GM23338 (cell line): ENCODE measurements at regions not wholly inside any gene's neighbourhood (a gene's known extent, or its start where the extent isn't known, plus 50 kb on each side); places are given as distances from the start of the nearest gene placed in this dataset.

Source experiments
- CREB1 ChIP-seq: fragments of 250-450 bp; sonication (Bioruptor Pico); IDR thresholded peaks from 2 replicates; pipeline ENCODE4 v1.5.0; 2020; ENCODE audit warnings: low read depth, mild to moderate bottlenecking, moderate library complexity
- EZH2 ChIP-seq: fragments of 200-600 bp; sonication (generic); IDR thresholded peaks from one replicate; pipeline ENCODE4 v1.8.0; 2017; ENCODE audit warnings: antibody characterized with exemption, mild to moderate bottlenecking, low read depth; ENCODE audit not compliant: unreplicated experiment
- EZH2phosphoT487 ChIP-seq: fragments of 200-600 bp; sonication (generic); IDR thresholded peaks from one replicate; pipeline ENCODE4 v1.8.1; 2018; ENCODE audit warnings: antibody characterized with exemption; ENCODE audit not compliant: unreplicated experiment
- JUNB ChIP-seq: IDR thresholded peaks from one replicate; pipeline ENCODE4 v1.6.1; 2016; ENCODE audit warnings: antibody characterized with exemption; ENCODE audit not compliant: unreplicated experiment
- NANOG ChIP-seq: IDR thresholded peaks from 2 replicates; pipeline ENCODE4 v1.6.1; 2016; ENCODE audit warnings: antibody characterized with exemption, borderline replicate concordance
- POLR2AphosphoS5 ChIP-seq: IDR thresholded peaks from 2 replicates; pipeline ENCODE4 v1.6.1; 2016; ENCODE audit warnings: antibody characterized with exemption, low read depth
- STAT1 ChIP-seq: IDR thresholded peaks from one replicate; pipeline ENCODE4 v1.6.1; 2016; ENCODE audit warnings: antibody characterized with exemption; ENCODE audit not compliant: unreplicated experiment
- ZNF114 ChIP-seq: fragments of 250-450 bp; sonication (Bioruptor Pico); IDR thresholded peaks from 2 replicates; pipeline ENCODE4 v1.5.0; 2020; ENCODE audit warnings: mild to moderate bottlenecking, moderate library complexity
- TF ChIP-seq, protein P1 (sequence below), 2 experiments: fragments of 200-600 bp in 1 of 2; sonication (generic) in 1 of 2; conservative IDR thresholded peaks; 2 replicates each; pipeline versions ENCODE4 v1.5.1 to v1.6.1; 2016 to 2017; ENCODE audit warnings: antibody characterized with exemption in 2 of 2, low read depth in 2 of 2, mild to moderate bottlenecking in 2 of 2, moderate library complexity in 1 of 2
- TF ChIP-seq, protein P2 (sequence below): IDR thresholded peaks from 2 replicates; pipeline ENCODE4 v1.6.1; 2016; ENCODE audit warnings: antibody characterized with exemption
- TF ChIP-seq, protein P3 (sequence below): IDR thresholded peaks from one replicate; pipeline ENCODE4 v1.6.1; 2018; ENCODE audit warnings: antibody characterized with exemption; ENCODE audit not compliant: unreplicated experiment

DNA sequence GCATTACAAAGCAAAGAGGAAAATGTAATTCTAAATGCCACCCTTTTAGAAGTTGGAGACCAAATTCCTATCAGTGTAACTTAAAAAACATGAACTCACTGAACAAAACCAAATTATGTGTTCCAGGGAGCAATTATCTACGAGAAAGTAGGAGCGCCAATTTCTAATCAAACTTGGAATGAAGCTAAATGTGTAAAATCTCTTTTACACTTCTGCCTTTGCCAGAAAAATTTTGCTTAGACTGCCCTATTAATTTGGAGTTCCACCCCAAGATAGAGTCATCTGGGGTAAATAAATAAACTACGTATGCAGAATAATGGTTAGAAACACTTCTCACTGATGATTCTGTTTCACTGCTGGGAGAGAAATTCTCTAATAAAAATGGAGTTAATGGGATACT lies 825.6 kb downstream of the MTRR start:
- TF ChIP-seq, protein P1, sequence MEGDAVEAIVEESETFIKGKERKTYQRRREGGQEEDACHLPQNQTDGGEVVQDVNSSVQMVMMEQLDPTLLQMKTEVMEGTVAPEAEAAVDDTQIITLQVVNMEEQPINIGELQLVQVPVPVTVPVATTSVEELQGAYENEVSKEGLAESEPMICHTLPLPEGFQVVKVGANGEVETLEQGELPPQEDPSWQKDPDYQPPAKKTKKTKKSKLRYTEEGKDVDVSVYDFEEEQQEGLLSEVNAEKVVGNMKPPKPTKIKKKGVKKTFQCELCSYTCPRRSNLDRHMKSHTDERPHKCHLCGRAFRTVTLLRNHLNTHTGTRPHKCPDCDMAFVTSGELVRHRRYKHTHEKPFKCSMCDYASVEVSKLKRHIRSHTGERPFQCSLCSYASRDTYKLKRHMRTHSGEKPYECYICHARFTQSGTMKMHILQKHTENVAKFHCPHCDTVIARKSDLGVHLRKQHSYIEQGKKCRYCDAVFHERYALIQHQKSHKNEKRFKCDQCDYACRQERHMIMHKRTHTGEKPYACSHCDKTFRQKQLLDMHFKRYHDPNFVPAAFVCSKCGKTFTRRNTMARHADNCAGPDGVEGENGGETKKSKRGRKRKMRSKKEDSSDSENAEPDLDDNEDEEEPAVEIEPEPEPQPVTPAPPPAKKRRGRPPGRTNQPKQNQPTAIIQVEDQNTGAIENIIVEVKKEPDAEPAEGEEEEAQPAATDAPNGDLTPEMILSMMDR (conservative IDR thresholded peaks at IDR 0.05; ENCODE audit: low read depth in 2 of 2): no peak
- TF ChIP-seq NANOG (no peak), EZH2 (no peak), POLR2AphosphoS5 (no peak), ZNF114 (no peak), CREB1 (CRISPR knock-in tag) (no peak), EZH2phosphoT487 (no peak), STAT1 (no peak), JUNB (no peak)
- TF ChIP-seq, protein P2, sequence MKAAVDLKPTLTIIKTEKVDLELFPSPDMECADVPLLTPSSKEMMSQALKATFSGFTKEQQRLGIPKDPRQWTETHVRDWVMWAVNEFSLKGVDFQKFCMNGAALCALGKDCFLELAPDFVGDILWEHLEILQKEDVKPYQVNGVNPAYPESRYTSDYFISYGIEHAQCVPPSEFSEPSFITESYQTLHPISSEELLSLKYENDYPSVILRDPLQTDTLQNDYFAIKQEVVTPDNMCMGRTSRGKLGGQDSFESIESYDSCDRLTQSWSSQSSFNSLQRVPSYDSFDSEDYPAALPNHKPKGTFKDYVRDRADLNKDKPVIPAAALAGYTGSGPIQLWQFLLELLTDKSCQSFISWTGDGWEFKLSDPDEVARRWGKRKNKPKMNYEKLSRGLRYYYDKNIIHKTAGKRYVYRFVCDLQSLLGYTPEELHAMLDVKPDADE: no peak
- TF ChIP-seq, protein P3, sequence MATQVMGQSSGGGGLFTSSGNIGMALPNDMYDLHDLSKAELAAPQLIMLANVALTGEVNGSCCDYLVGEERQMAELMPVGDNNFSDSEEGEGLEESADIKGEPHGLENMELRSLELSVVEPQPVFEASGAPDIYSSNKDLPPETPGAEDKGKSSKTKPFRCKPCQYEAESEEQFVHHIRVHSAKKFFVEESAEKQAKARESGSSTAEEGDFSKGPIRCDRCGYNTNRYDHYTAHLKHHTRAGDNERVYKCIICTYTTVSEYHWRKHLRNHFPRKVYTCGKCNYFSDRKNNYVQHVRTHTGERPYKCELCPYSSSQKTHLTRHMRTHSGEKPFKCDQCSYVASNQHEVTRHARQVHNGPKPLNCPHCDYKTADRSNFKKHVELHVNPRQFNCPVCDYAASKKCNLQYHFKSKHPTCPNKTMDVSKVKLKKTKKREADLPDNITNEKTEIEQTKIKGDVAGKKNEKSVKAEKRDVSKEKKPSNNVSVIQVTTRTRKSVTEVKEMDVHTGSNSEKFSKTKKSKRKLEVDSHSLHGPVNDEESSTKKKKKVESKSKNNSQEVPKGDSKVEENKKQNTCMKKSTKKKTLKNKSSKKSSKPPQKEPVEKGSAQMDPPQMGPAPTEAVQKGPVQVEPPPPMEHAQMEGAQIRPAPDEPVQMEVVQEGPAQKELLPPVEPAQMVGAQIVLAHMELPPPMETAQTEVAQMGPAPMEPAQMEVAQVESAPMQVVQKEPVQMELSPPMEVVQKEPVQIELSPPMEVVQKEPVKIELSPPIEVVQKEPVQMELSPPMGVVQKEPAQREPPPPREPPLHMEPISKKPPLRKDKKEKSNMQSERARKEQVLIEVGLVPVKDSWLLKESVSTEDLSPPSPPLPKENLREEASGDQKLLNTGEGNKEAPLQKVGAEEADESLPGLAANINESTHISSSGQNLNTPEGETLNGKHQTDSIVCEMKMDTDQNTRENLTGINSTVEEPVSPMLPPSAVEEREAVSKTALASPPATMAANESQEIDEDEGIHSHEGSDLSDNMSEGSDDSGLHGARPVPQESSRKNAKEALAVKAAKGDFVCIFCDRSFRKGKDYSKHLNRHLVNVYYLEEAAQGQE: no peak
